ENCODE measurements at regions not wholly inside any gene's neighbourhood (a gene's known extent, or its start where the extent isn't known, plus 50 kb on each side); places are given as distances from the start of the nearest gene placed in this dataset.

GRCh38 chr12:46131732-46132469 is 136.9 kb downstream of the SLC38A1 start:
- no peak for DNase-seq

- no peak for DNase-seq
These were observed 137.3 kb upstream of the SCAF11 start for GRCh38 chr12:46127656-46128055.

GRCh38 chr12:46126050-46126727 is 135.8 kb upstream of the SCAF11 start:
- no peak for DNase-seq

- DNase-seq, result peak; percentile 25
These were observed 134.7 kb upstream of the SCAF11 start for GRCh38 chr12:46124848-46125619.

GRCh38 chr12:46124132-46124847 is 133.9 kb upstream of the SCAF11 start:
- DNase-seq, result no peak

GRCh38 chr12:46112364-46112763 is 122.0 kb upstream of the SCAF11 start:
- DNase-seq, result no peak

GRCh38 chr12:46111715-46112114 is 121.3 kb upstream of the SCAF11 start:
- no peak for DNase-seq

GRCh38 chr12:46110928-46111699 is 120.7 kb upstream of the SCAF11 start:
- no peak for DNase-seq

- no peak for DNase-seq
These were observed 119.8 kb upstream of the SCAF11 start for GRCh38 chr12:46110223-46110611.

- no peak for DNase-seq
These were observed 119.2 kb upstream of the SCAF11 start for GRCh38 chr12:46109343-46110222.

- DNase-seq, result no peak
These were observed 118.3 kb upstream of the SCAF11 start for GRCh38 chr12:46108721-46109120.

GRCh38 chr12:46107591-46107990 is 117.2 kb upstream of the SCAF11 start:
- DNase-seq, result no peak

- no peak for DNase-seq
These were observed 115.4 kb upstream of the SCAF11 start for GRCh38 chr12:46105735-46106134.

GRCh38 chr12:46103559-46104383 is 113.4 kb upstream of the SCAF11 start:
- DNase-seq, result no peak

GRCh38 chr12:46101485-46101869 is 111.1 kb upstream of the SCAF11 start:
- DNase-seq, result no peak

- DNase-seq, result no peak
These were observed 110.4 kb upstream of the SCAF11 start for GRCh38 chr12:46100551-46101484.

- no peak for DNase-seq
These were observed 99.2 kb upstream of the SCAF11 start for GRCh38 chr12:46089414-46090162.

- no peak for DNase-seq
These were observed 97.6 kb upstream of the SCAF11 start for GRCh38 chr12:46087916-46088439.
